HCEC 1CT (cell line): ENCODE measurements at regions not wholly inside any gene's neighbourhood (a gene's known extent, or its start where the extent isn't known, plus 50 kb on each side); places are given as distances from the start of the nearest gene placed in this dataset.

Experiments used
- DNase-seq: peaks from one replicate; pipeline ENCODE4 v3.0.0-alpha.2; 2017

DNA sequence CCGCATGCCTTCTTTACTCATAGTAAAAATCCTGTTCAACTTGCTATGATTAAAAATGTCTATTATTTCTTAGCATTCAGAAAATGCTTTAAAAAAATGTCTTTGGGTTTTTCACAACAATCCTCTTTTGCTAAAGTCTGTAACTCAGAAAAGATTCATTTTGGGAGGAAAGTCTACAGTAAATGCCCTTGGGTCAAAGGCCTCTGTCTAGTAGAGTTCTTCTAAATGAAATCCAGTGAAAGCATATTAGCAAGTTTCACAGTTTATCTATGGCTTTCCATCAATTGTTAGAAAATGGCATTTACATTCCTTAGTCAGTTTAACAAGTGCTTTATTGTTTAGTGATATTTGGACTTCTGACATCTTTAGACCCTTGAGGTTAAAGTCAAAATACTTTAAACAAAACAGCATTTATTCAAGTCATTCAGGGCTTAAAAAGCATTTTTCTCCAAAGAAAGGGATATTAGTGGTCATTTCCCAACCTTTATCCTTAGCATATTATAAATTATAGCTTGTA is 137.1 kb upstream of the TARS1 start:
- no peak for DNase-seq

DNA sequence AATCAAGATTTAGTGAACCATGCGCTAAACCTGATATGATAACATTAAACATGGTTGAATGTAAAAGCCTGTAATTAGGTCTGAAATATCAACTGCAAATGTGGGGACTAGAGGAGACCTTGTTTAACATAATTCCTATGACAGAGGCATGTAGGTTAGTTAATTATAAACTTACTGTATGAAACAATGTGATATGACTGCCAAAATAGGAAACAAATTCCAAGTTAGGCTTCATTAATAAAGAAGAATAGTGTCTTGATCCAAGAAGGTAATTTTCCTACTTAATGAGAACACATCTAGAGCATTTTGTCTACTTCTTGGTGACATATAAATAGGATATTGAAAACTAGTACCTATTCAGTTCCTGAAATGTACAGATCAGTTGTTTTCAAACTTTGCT is 136.2 kb upstream of the TARS1 start:
- no peak for DNase-seq

- no peak for DNase-seq
Observed at GRCh38 chr5:33305572-33305971, 135.2 kb upstream of the TARS1 start.

- no peak for DNase-seq
Observed at GRCh38 chr5:33306758-33307157, 134.0 kb upstream of the TARS1 start.

DNA sequence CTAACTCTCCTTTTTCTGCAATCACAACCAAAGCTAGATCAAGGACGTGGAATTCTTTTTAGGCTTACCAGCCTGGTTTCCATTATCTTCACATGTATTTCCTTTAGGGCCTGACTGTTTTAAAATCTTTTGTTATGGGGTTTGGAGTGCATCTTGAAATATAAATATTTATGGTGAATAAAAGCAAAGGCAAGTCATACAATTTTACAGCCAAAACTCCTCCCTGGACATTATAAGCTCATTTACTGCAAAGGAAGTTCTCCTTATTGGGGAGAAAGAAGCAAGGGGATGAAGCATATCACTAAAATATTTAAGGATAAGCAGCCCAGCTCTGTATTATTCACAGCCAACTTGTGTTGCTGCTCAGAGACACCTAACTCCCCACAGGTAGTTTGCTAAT is 132.2 kb upstream of the TARS1 start:
- DNase-seq: no peak

GRCh38 chr5:33309068-33309467 is 131.7 kb upstream of the TARS1 start:
- DNase-seq: no peak

GRCh38 chr5:33309536-33310345 is 131.0 kb upstream of the TARS1 start:
- no peak for DNase-seq

GRCh38 chr5:33310451-33310850 is 130.3 kb upstream of the TARS1 start:
- peak; percentile 95 for DNase-seq

GRCh38 chr5:33311893-33312292 is 128.9 kb upstream of the TARS1 start:
- DNase-seq: peak; percentile 99

- peak; percentile 92 for DNase-seq
Observed at GRCh38 chr5:33312571-33313549, 127.9 kb upstream of the TARS1 start.

- no peak for DNase-seq
Observed at GRCh38 chr5:33315189-33315588, 125.6 kb upstream of the TARS1 start.

GRCh38 chr5:33316773-33317172 is 124.0 kb upstream of the TARS1 start:
- DNase-seq: peak; percentile 62

- peak; percentile 47 for DNase-seq
Observed at GRCh38 chr5:33317271-33317670, 123.5 kb upstream of the TARS1 start.

DNA sequence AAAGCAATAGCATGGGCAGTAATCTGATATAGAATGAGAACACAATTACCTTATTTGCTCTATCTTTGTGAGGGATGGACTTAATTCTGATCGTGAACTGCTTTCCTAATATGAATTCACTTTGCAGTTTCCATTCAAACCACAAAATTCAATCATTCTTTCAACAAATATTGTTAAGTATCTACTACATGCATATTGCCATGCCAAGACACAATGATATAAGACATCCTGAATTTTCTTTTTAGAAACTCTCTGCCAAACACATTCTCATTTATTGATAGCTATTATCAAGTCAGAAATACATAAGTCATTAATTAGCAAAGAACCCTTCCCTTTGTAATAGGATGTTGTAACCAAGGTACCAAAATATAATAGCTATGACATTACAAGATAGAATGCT is 121.6 kb upstream of the TARS1 start:
- DNase-seq: no peak

DNA sequence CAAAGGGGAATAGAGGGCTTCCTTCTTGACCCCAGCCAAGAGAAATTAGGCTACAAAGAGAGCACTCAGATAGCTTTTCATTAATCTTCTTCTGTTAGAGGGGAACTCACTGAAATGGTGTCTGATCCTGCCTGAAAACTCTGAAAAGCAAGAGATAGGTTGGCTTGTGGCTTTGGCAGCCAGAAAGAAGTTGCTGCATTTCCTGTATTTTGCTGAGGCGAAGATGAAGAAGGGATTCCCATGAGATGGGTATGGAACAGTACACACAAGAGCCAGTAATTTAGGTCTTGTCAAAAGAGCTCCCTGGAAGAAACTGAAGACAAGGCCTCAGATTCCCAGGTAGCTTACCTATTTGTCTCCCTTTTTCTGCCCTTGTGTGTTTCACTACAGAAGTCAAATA is 120.9 kb upstream of the TARS1 start:
- no peak for DNase-seq

GRCh38 chr5:33321026-33321425 is 119.7 kb upstream of the TARS1 start:
- peak; percentile 96 for DNase-seq

DNA sequence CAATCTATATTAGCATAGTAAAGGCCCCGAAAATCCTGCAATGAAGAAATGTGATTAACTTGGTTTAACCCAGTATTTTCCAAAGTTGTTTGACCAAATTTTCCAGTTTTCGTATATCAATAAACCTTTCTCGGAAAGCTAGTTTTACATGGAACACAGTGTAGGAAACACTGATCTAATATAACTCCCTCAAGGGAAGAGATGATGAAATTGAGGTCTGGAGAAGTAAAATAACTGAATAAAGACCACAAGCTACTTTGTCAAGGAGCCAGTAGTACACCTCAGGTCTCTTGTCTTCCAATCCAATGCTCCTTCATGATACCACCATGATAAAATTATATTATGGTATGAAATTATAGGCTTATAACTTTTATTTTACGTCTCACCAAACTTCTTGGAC is 118.1 kb upstream of the TARS1 start:
- no peak for DNase-seq

GRCh38 chr5:33324667-33325307 is 116.0 kb upstream of the TARS1 start:
- no peak for DNase-seq

DNA sequence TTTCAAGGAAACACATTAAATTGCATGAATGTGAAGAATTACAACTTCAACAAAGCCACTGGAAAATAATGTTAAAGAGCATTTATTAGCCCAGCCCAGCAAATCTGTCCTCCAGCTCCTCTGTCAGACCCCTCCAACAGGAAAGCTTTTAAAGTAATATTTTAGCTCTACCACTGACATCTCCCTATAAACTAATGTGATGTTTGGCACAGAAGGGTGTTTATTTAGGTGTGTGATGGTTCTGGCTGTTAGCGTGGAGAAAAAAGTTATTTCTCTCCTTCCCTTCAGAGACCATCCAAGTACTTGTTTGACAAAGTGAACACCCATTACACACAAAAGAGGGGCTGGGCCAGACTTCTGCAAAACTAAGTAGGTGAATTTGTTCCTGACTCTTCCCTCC is 111.9 kb upstream of the TARS1 start:
- DNase-seq: no peak

- no peak for DNase-seq
Observed at GRCh38 chr5:33329891-33330290, 110.9 kb upstream of the TARS1 start.

GRCh38 chr5:33330426-33330825 is 110.3 kb upstream of the TARS1 start:
- DNase-seq: no peak

DNA sequence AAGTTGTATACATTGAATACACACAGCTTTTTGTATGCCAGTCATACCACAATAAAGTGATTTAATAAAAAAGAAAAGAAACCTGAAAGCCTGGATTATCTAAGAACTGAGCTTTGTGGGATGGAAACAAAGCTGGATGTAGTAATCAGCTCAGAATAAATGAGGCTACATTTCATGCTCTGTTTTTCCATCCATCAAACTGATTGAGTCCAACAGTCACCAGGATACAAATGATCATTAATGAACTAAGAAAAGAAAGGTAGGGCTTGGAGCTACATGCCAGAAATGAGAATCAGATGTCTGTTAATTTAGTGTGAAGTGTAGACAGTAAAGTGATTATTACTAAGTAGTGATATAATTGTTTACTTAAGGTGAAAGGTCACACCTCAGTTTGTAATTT is 109.8 kb upstream of the TARS1 start:
- no peak for DNase-seq

- no peak for DNase-seq
Observed at GRCh38 chr5:33332804-33333203, 108.0 kb upstream of the TARS1 start.
